ENCODE measurements at regions not wholly inside any gene's neighbourhood (a gene's known extent, or its start where the extent isn't known, plus 50 kb on each side); places are given as distances from the start of the nearest gene placed in this dataset.
"Not testable (repeated sequence)": the region's sequence is repeated elsewhere in the genome, so short reads cannot be mapped to it uniquely, and the experiment has no call there.

DNA sequence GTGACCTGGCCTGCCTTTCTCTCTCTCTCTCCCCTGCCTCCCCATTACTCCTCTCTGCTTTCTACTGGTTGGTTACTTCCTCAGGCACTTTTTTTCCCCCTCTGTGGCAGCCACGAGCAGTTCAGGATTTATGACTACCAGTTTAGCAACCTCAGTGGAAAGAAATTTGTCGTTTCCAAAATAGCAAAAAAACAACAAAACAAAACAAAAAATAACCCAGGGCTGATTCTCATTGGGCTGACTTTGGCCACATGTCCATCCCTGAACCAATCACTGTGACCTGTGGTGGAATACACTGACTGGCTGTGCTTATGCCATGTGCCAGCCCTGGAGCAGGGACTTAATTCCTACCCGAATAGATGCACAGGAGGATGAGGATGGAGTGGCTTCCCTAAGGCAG lies 137.4 kb downstream of the TFAP2C start:
- no peak for DNase-seq (ENCODE audit: low read depth)

DNA sequence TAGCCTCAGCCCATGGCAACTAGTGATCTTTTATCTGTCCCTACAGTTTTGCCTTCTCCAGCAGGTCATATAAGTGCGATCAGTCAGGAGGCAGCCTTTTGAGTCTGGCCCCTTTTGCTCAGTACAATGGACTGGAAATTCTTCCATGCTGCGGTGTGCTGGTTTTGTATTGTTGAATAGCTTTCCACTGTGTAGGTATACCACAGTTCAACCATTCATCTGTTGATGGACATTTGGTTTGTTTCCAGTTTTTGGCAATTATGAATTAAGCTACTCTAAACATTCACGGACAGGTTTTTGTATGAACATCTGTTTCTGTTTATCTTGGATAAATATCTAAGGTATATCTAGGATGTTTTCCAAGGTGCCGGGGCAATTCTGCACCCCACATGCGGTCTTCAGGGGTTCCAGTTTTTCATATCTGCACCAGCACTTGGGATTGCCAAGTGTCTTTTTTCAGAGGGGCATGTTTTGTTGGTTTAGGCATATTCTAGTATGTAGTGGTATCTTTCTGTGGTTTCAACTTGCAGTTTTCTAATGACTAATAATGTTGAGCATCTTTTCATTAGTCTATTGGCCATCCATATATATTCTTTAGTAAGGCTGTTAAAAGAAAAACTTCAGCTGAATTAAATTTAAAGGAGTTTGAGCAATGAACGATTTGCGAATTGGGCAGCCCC lies 141.0 kb downstream of the TFAP2C start:
- no peak for DNase-seq (ENCODE audit: low read depth)

DNA sequence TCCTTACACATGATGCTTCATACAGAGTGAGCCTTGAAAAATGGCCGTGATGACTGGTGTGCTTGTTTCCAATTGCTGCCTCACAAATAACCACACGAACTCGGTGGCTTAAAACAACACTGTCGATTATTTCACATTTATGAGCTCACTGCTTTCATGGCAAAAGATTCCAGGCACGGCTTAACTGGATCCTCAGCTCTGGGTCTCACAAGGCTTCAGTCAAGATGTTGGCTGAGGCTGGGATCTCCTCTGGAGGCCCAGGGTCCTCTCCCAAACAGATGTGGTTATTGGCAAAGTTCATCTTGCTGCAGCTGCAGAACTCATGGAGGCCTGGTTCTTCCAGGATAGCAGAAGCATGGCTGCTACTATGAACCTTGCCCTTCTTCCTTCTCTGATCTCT lies 144.6 kb downstream of the TFAP2C start:
- no peak for DNase-seq (ENCODE audit: low read depth)

DNA sequence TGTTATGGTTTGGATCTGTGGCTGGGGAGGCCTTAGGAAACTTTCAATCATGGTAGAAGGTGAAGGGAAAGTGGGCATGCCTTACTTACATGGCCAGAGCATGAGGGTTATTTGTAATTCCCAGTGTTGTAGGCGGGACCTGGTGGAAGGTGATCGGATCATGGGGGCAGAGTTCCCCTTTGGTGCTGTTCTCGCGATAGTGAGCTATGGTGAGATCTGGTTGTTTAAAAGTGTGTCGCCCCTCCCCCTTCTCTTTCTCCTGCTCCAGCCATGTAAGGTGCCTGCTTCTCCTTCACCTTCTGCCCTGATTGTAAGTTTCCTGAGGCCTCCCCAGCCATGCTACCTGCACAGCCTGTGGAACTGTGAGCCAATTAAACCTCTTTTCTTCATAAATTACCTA lies 145.8 kb downstream of the TFAP2C start:
- no peak for DNase-seq (ENCODE audit: low read depth)

DNA sequence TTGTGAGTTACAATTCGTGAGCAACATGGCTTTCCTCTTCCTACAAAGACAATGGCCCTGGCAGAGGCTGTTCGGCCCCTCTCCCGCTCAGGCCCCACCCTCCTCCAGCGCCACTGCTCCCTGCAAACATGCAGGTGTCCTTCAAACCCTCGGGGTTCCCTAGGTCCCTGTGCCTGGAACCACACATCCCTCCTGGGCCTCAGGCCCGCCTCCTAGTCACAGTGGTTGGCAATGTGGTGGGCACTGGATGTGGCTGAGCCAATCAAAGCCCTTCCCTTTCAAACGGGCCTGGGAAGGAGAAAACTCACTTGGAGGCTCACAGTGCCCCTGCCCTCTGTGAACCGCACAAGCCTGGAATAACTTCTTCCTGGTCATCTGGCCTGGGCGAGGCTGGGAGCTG lies 147.2 kb downstream of the TFAP2C start:
- no peak for DNase-seq (ENCODE audit: low read depth)

DNA sequence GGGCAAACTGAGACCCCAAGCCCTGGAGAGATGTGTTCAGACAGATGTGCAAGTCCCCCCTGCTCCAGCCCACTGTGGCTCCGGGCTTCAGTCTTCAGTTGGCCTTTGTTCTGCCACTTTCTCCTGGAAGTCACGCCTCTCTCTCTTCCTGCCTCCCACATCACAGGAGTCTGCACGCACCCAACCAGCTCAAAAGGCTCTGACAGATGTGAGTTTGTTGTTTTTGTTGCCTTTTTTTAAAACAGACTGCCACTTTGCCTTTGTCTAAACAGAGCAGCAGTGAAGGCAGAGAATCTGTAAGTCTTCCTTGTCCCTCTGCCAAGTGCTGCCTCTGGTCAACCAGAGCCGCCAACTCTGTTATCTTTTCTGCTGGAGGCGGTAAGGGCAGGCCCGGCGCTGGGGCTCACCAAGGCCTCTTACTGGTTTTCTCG lies 149.7 kb downstream of the TFAP2C start:
- DNase-seq (ENCODE audit: low read depth): no peak

DNA sequence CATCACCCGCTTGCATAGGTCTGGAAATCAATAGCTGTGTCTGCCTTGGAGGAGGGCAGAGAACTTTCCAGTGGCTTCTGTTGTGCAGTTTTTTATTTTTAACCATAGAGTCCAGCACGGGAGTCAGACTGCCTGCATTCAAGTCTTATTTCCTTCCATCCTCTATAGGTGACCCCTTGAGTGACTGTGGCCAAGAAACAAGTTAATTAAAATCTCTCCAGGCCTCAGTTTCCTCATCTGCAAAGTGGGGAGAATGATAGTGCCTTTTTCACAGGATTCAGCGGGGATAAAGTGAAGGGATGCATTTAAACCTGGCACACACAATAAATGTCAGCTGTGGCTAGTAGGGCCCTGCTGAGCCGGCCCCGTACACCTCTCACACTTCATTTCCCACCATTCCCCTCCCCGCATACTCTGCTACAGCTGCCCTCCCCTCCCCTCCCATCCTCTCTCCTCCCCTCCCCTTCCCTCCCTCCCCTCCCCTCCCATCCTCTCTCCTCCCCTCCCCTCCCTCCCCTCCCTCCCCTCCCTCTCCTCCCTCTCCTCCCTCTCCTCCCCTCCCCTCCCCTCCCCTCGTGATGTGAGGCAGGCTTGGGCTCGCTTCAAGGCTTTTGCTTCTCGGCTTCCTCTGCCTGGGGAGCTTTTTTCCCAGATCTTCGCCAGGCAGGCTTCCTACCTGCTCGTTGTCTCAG lies 150.5 kb downstream of the TFAP2C start:
- DNase-seq (ENCODE audit: low read depth): no peak

DNA sequence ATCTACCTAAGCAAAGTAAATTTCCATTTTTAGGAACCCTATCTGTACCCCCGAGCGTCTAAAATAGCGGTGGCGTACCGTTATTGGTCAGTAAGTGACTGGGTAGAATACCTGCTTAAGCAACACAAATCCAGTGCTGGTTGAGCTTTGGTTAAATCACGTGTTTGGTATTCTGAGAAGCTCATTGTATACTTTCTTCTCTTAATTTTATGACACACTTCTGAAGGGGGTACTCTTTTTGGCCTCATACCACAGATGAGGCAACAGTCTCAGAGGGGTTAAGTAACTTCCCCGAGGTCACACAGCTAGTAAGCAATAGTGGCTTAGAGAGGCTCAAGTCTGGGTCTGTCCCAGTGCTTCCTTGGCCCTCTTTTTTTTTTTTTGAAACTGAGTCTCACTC lies 151.2 kb downstream of the TFAP2C start:
- DNase-seq (ENCODE audit: low read depth): no peak

DNA sequence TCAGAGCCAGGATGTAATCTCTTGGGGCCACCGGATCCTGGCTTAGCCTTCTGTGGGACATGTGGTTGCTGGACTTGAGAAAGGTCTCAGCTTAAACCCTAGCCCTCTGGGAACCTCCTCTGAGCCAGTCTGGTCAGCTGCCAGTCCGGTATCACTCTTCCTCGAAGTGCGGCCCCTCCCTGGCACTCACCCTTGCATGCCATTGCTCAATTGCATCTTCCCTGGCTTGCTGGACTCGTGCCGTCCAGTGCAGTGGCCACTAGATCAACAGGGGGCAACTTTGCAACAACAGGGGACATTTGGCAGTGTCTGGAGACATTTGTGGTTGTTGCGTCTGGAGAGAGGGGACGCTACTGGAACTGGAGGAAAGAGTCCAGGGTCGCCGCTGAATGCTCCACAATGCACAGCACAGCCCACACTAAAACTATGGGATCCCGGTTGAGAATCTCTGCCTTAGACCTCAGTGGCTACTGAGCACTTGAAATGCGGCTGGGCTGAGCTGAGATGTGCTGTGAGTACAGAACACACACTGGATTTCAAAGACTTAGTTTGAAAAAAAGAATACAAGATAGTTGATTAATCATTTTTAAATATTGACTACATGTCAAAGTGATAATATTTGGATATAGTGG lies 152.1 kb downstream of the TFAP2C start:
- DNase-seq (ENCODE audit: low read depth): no peak

DNA sequence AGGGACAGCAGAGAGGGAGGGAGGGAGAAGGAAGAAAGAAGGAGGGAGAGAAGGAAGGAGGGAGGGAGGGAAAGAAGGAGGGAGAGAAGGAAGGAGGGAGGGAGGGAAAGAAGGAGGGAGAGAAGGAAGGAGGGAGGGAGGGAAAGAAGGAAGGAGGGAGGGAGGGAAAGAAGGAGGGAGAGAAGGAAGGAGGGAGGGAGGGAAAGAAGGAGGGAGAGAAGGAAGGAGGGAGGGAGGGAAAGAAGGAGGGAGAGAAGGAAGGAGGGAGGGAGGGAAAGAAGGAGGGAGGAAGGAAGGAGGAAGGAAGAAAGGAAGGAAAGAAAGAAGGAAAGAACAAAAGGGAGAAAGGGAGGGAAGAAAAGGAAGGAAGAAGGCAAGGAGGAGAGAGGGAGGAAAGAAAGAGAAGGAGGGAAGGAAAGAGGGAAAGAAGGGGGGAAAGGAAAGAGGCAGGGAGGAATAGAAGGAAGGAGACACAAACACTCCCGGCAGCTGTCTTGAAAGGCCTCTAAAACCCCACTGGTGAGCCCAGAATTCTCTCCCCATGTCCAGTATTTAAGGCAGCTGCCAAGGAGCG lies 153.0 kb downstream of the TFAP2C start:
- DNase-seq (ENCODE audit: low read depth): not testable (repeated sequence)

DNA sequence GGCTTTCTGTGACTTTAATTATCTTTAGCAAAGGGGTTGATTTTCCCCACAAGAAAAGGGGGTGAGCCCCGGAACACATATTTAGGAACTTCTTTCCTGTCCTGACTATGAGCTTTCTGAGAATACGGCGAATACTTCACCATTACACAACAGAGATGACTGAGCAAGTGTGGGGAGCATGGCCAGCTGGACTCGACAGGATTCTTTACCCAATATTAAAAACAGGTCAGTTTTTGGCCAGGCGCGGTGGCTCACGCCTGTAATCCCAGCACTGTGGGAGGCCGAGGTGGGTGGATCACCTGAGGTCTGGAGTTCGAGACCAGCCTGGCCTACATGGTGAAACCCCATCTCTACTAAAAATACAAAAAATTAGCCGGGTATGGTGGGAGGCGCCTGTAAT lies 153.7 kb downstream of the TFAP2C start:
- not testable (repeated sequence) for DNase-seq (ENCODE audit: low read depth)

DNA sequence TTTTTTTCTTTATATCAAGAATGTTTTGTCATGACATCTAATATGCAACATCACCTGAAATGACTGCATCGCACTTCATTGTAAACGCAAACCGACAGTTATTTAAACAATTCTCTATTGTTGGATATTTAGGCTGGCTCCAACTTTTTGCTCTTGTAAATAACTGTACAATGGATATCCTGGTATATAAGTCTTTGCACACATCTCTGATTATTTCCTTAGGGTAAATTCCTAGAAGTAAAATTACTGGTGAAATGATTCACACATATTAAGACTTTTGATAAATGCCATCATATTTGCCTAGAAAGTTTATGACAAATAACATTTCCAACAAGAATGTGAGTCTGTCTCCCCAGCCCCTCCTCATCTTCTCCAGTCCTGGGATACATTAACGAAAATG lies 154.7 kb downstream of the TFAP2C start:
- DNase-seq (ENCODE audit: low read depth): no peak

DNA sequence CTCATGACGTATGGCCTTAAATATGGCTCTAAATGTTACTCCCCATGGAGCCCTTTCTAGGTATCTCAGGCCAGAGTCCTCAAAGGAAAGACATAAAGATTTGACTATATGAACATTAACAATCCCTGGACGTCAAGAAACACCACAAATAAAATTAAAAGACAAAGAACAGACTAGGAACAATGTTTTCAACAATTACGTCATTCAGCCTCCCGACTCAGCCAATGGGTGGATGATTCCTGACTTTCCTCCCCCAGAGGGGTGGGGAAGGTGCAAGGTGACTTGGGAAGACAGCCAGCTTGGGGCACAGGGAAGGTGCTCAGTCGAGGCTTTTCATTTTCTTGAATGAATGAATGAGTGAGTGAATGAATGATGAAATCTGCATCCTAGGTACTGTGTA lies 157.4 kb downstream of the TFAP2C start:
- no peak for DNase-seq (ENCODE audit: low read depth)

DNA sequence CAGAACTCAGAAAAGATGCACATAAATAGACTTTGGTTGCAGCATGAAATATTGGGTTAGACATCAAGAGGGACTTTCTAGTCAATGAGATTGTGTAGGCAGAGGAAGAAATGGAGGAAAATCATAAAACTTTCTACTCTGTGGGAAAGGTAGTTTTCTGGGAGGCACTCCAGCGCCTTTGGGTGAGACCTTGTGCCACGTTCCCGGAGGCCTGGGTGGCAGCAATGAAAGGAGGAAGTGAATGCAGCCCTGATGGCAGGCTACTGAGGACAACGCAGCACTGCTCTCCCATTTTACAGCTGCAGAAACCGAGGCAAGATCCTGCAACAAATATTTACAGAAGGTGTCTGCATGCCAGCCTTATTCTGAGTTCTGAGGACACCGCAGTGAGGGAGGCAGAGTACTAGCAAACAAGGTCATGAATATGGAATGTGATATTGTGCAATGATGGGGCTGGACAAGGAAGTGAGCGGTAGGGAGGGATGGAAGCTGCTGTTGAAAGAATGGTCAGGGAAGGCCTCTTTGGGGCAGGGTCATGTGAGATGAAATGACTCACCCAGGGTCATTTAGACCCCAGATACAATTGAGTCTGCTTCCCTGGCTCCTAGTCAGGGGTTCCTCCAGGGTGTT lies 159.1 kb downstream of the TFAP2C start:
- no peak for DNase-seq (ENCODE audit: low read depth)

DNA sequence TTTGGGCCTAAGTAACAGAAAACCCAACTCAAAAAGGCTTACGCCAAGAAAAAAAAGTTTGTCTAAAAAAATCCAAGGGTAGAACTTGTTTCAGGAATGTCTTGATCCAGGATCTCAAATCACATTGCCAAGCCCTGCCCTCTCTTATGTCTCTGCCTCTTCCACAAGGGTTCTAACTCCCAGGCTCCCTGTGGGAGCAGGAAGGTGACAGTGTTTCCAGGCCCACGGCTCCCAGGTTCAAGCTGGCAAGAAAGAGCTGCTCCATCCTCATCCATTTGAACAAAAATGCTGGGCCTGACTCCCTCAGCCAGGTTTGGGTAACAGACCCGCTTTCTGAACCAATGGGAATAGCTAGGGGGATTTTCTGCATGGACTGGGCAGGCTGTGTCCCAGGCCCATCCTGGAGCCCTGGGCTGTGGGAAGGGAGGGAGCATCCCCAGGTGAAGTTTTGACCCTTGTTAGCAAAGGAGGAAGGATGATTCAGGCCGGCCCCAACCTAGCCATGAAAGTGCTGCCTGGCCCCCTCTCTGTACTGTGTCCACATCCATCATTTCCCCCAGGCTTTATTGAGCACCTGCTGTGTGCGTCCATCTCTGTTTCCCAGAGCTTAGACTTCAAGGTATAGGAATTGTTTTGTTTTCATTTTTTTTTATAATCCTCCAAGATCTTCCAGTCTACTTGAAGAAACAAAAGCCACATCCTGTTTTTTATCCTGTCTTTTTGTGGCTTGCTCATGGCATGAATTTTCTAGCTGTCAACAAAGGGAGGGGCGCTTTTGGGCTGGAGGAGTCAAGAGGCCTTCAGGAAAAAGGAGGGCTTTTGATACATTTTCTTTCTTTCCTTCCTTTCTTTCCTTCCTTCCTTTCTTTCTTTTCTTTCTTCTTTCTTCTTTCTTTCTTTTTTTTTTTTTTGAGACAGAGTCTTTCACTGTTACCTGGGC lies 159.8 kb downstream of the TFAP2C start:
- no peak for DNase-seq (ENCODE audit: low read depth)

DNA sequence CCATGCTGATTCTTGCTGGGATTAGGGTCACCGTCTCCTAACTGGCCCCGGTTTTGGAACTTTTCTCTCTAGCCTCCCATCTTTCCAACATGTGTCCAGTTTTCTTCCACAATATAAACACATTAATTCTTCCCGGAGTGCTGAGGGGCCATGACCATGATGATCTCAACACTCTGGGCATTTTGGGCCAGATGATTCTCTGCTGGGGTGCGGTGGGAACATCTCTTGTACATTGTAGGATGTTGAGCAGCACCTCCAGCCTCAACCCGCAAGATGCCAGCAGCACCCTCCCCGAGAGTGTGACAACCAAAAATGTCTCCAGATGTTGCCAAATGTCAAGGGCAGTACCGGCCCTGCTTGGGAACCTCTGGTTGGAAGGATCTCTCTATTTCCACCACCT lies 164.8 kb downstream of the TFAP2C start:
- no peak for DNase-seq (ENCODE audit: low read depth)

DNA sequence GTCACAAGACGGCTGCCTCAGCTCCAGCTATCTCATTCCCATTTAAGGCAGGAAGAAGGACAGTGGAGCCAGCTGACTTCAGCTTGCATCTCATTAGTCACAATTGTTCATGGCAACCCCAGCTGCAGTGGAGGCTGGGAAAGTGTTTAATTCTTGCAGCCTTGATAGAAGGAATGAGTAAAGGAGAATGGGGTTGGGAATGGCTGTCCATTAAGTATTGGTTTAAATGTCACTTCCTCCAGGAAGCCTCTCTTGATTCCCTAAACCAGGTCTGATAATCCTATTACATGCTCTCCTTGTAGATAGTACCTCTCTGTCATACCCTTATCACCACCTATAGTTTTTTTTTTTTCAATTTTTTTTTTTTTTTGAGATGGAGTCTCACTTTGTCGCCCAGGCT lies 166.4 kb downstream of the TFAP2C start:
- no peak for DNase-seq (ENCODE audit: low read depth)

DNA sequence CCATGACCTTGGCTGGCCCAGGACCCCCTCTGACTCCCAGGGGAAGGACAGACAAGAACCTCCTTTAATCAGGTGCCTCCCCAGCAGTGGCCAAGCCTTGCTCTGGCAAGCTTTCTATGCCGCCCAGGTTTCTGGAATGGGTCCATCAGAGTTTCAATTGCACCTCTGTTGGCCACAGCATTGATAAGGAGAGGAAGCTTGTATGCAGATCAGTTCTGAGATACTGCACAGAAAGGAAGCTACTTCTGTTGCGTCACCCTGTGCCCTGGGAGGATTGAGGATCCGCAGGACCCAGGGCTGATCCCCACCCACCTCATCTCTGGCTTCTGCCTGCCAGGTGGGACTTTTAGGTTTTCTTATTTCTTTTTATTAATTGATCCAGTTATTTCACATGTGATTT lies 167.2 kb downstream of the TFAP2C start:
- no peak for DNase-seq (ENCODE audit: low read depth)

DNA sequence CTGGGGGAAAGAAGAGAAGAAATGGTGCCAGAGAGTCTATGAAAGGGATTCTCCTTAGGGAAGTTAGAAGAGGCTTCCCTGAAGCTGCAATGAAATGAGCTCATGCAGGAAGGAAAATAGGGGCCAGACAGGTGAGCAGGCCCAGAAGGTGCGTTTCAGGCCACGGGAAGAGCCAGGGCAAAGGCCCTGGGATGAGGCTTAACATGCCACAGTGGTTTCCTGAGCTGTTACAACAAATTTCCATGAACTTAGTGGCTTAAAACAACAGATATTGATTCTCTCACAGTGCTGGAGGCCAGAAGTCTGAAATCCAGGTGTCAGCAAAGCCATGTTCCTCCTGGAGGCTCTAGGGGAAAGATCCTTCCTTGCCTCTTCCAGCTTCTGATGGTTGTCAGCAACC lies 167.9 kb downstream of the TFAP2C start:
- DNase-seq (ENCODE audit: low read depth): no peak

DNA sequence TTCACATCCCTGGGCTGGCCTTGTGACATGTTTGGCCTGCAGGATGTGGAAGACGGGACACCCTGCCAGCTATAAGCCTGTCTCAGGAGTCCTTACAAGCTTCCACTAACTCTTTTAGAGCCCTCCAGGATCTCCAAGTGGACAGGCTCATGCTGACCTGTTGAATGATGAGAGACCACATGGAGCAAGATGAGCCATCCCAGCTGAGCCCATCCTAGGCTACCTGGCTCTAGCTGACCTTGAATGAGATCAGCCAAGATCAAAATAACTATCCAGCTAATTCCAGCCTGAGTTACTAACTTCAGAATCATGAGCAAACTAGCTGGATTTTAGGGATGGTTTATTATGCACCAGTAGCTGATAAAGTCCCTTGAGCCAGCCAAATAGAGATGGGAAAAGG lies 169.5 kb downstream of the TFAP2C start:
- no peak for DNase-seq (ENCODE audit: low read depth)

DNA sequence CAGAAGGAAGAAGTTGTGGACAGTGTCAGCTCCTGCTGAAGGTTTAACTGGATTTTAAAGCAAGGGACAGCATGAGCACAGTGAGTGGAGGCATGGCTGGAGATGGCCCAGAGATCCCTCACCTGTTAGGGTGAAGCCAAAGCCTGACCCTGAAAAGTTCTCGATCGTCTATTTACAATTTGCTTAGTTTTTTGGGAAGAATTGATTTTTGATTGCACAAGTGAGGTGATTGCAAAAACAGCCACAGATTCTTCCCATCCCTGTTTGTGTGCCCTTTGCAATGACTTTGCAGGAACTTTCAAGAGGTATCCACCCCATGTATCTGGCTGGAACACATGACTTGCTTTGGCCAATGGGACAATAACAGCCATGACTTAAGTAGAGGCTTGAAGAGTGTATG lies 170.1 kb downstream of the TFAP2C start:
- no peak for DNase-seq (ENCODE audit: low read depth)

DNA sequence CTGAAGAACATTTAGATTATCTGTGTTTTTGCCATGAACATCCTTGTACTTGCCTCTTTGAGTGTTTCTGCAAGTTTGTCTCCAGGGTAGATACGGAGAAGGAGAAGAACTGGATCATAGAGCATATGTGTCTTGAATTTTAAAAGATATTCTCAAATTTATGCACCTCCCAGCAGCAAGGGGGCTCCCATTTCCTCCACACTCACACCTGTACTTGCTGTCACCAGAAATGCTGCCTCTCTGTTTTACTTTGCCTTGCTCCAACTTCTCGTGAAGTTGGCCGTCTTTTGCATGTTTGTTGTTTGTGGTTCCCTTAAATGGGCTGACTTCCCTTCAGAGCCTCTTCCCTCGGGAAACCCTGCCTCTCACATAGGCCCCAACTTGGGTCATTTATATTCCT lies 171.0 kb downstream of the TFAP2C start:
- no peak for DNase-seq (ENCODE audit: low read depth)
